ENCODE measurements at regions not wholly inside any gene's neighbourhood (a gene's known extent, or its start where the extent isn't known, plus 50 kb on each side); places are given as distances from the start of the nearest gene placed in this dataset.

DNA sequence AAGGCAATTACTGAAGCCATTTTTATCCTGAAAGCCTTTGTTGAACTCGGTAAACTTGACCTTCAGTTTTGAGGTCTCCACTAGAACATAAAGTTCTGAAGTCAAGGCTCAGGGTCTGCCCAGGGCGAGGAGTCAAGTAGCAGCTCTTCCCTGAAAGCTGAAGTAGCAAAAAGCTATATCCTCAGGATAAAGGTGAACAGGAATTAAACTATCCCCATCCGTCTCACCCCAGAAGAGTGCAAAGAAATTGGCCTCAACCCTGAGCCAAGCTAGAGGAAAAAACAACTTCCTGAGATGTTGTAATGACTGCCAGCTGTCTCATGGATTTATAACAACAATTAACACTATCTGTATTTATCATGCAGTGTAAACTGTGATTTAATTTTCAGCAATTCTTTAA is 590.8 kb downstream of the SPRY1 start:
- no peak for DNase-seq (ENCODE audit: low spot score)

DNA sequence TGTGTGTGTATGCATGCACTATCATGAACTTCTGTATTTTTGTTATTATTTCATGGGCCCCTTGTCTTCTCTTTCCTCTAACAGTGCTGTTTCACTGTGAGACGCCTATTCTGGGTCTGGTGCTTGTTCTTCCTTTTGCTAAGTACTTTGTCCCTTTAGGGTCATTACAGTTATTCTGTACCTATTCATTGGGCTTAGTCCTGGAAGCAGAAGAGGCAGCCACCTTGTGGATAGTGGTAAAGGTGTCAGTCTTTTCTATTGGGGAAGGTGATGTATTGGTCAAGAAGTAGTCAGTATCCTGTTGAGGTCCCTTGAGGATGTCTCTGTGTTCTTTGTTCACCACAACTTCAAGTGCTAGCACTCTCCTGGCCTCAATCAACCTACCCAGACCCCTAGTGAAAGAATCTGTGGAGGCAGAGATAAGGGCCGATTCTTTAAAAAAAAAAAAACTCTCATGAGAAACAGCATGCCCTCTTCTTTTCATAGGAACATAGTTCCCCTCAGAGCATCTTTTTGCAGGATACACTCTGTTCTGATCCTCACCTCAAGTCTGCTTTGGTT is 593.8 kb downstream of the SPRY1 start:
- no peak for DNase-seq (ENCODE audit: low spot score)

- DNase-seq (ENCODE audit: low spot score) = no peak
These were observed 598.3 kb downstream of the SPRY1 start for GRCh38 chr4:123994917-123995316.

- peak; percentile 62 for DNase-seq (ENCODE audit: low spot score)
These were observed 599.3 kb downstream of the SPRY1 start for GRCh38 chr4:123995936-123996335.

- no peak for DNase-seq (ENCODE audit: low spot score)
These were observed 600.3 kb downstream of the SPRY1 start for GRCh38 chr4:123996718-123997510.

DNA sequence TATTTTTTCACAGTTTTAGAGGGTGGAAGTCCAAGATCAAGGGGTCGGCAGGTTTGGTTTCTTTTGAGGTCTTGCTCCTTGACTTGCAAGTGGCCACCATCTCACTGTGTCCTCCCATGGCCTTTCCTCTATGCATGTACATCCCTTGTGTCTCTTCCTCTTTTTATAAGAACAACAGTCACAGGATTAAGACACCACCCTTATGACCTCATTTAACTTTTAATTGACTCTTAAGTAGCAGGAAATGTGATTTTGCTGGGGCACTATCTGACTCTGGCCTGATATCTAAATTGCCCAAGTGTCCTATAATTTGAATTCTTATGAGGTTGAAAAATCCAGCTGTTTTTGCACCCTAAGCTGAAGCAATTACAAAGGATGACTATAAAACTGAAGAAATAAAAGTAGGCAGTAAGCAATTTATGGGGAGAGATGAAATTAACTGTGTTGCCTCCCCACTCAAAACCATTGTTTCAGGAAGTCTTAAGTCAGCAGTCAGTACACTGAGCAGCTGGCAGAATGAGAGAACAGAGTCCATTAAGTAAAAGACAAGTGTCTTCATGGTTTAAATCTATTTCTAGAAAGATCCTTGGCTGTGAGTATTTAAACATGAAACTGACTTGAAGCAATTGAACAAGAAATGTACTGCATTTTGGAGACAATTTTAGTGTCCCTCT is 601.3 kb downstream of the SPRY1 start:
- no peak for DNase-seq (ENCODE audit: low spot score)

- no peak for DNase-seq (ENCODE audit: low spot score)
These were observed 603.6 kb downstream of the SPRY1 start for GRCh38 chr4:124000233-124000632.

DNA sequence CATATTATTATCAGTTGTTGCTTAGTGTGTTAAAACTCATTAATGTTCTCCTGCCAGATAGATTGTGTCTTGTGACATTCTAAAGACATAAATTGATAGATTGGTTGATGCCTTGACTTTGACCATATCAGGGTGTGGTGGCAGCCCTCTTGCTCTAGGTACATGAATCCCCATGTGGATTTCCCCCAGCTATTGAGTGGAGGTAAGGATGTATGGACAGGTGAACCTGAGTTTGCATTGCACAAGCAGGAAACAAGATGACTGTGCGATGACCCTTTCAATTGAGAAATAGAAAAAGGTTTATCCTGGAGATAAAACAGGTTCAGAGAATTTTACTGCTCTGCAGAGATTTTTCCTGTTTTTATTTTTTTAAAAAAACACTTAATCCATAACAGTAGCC is 619.2 kb downstream of the SPRY1 start:
- no peak for DNase-seq (ENCODE audit: low spot score)

DNA sequence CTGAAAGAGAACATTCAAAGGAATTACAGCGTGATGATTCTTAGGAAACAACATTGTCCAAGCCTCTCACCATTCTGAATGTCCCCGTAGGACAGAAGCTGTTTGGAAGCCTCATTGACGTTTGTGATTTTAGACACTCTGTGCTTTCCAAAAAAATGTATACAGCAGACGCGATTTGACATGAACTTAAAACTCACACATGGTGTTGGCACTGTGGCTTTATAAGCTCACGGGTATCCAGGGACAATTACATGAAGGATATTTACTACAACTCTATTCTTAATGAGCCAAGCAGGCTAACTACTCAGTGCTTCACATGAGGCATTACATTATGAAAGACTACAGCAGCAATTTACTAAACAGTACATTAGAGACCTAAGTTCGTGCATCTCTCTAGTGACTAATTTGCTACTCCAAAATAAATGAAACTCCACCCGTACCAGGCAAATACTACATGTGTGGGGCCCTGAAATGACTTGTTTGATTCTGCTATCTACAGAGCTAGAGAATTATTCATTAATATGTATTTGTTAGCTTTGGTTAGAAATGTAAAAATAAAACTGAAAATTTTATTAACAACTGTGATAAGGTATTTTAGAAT is 620.7 kb downstream of the SPRY1 start:
- no peak for DNase-seq (ENCODE audit: low spot score)

DNA sequence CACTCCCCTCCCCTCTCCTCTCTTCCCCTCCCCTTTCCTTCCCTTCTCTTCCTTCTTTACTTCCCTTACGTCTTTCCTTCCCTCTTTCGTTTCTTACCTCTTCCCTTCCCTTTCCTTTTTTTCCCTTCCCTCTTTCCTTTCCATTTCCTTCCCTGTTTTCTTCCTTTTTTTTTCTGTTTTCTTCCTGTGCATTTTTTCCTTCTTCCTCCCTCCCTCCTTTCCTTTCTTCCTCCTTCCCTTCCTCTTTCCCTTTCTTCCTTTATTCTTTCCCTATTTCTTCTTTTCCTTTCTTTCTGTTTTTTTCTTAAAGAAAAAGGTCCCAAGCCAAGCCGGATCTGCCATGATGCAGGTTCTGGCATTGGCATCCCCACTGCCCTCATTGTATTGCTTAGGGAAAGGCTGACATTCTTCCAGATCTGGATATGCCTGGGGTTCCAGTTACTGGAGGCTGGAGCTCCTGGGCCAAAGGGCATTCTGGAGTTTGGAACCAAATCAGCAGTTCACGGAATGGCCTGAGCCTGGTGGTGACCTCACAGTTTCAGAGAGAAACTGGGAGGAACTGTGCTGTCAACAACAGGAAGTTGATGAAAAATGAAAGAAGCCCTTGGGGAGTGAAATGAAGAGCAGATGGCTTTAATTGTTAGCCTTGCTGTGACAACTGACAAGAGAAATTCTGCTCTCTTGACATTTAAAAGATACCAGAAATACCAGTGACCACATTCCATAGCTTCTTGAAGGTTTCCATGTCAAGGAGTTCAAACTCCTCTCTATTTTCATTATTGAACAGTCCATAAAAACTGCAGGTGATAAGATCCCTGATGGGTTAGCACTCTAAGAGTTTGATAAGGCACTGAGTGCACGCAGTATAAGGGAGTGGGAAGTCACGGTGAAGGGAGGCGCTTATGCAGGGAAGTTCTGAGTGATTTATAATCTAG is 622.1 kb downstream of the SPRY1 start:
- DNase-seq (ENCODE audit: low spot score) = peak; percentile 77

- no peak for DNase-seq (ENCODE audit: low spot score)
These were observed 623.4 kb downstream of the SPRY1 start for GRCh38 chr4:124019749-124020549.

- no peak for DNase-seq (ENCODE audit: low spot score)
These were observed 628.4 kb downstream of the SPRY1 start for GRCh38 chr4:124025000-124025399.

- DNase-seq (ENCODE audit: low spot score) = no peak
These were observed 628.8 kb downstream of the SPRY1 start for GRCh38 chr4:124025428-124025827.

DNA sequence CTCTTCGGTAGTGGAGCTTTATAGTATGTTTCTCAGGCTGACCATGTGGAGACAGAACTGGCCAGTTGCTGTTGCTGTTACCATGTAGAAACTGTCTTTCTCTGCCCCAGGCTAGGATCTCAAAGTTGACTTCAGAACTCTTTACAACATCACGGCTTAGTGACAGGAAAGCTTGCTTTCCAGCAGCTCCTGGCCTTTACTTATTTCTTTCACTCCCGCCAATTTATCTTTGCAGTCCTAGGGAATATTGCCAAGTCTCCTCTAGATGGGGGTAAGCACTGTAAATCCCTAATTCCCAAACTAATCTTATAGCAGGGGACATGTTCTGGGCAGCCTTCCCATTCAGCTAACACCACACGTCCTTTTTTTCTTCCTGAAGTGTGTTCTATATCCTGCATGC is 631.6 kb downstream of the SPRY1 start:
- DNase-seq (ENCODE audit: low spot score) = no peak

DNA sequence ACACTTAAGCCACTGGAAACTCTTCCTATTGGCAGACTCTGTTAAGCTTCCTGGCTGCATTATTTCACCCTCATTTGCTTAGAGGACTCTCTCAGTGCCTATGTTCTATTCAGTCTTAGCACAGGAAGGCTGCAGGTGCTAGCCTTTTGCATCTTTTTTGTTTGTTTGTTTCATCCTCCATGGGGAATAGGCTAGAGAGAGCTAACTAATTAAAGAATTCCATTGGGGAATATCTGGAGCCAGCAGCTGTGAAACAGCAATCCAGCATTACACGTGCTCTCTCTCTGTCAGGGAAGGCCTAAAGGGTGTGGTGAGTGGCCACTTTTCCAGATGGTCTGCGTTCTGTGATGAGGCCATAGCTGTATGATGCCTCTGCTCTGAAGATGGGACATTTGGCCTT is 633.6 kb downstream of the SPRY1 start:
- DNase-seq (ENCODE audit: low spot score) = no peak

GRCh38 chr4:124032035-124032434 is 635.4 kb downstream of the SPRY1 start:
- DNase-seq (ENCODE audit: low spot score) = no peak

GRCh38 chr4:124035364-124036041 is 638.9 kb downstream of the SPRY1 start:
- no peak for DNase-seq (ENCODE audit: low spot score)

- DNase-seq (ENCODE audit: low spot score) = no peak
These were observed 640.6 kb downstream of the SPRY1 start for GRCh38 chr4:124037236-124037635.

GRCh38 chr4:124044330-124044729 is 647.7 kb downstream of the SPRY1 start:
- DNase-seq (ENCODE audit: low spot score) = no peak

DNA sequence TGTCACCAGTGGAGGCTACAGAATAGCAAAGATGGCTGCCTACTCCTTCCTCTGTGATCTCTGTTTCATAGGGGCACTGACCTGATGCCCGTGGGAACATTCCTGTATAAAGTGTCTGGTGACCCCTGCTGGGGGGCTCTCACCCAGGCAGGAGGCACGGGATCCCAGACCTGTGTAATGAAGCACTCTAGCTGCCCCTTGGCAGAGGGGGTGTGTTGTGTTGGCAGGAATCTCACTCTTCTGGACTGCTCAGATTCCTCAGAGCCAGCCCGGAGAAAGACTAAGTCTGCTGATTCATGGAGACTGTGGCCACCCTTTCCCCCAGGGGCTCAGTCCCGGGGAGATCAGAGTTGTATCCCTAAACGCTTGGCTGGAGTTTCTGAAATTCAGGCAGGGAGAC is 648.3 kb downstream of the SPRY1 start:
- DNase-seq (ENCODE audit: low spot score) = no peak

All from A172 (cell line).